GM21447 (cell line): ENCODE measurements at regions not wholly inside any gene's neighbourhood (a gene's known extent, or its start where the extent isn't known, plus 50 kb on each side); places are given as distances from the start of the nearest gene placed in this dataset.
A peak's percentile ranks its signal among the peaks of the same experiment; 100 is the strongest.

Experiments
- ATAC-seq: cut with Tn5 transposase; IDR thresholded peaks from one replicate; pipeline ENCODE4 v1.9.1; 2021; ENCODE audit not compliant: unreplicated experiment

- ATAC-seq: no peak
These were observed 80.3 kb upstream of the HHIP start for GRCh38 chr4:144565527-144566195.

- ATAC-seq: no peak
These were observed 73.3 kb upstream of the HHIP start for GRCh38 chr4:144572660-144573059.

GRCh38 chr4:144574000-144574399, 72.0 kb upstream of the HHIP start:
- ATAC-seq: peak; percentile 63

- no peak for ATAC-seq
These were observed 71.4 kb upstream of the HHIP start for GRCh38 chr4:144574509-144574908.

GRCh38 chr4:144575181-144575580, 70.8 kb upstream of the HHIP start:
- no peak for ATAC-seq

- no peak for ATAC-seq
These were observed 67.3 kb upstream of the HHIP start for GRCh38 chr4:144578681-144579080.

GRCh38 chr4:144579411-144580030, 66.4 kb upstream of the HHIP start:
- ATAC-seq: no peak

GRCh38 chr4:144580430-144580829, 65.5 kb upstream of the HHIP start:
- no peak for ATAC-seq

GRCh38 chr4:144582105-144582850, 63.7 kb upstream of the HHIP start:
- no peak for ATAC-seq

- no peak for ATAC-seq
These were observed 63.0 kb upstream of the HHIP start for GRCh38 chr4:144582975-144583374.

GRCh38 chr4:144583658-144584057, 62.3 kb upstream of the HHIP start:
- no peak for ATAC-seq

- ATAC-seq: no peak
These were observed 61.5 kb upstream of the HHIP start for GRCh38 chr4:144584428-144584827.

- no peak for ATAC-seq
These were observed 56.4 kb upstream of the HHIP start for GRCh38 chr4:144589512-144589911.

GRCh38 chr4:144590020-144590419, 55.9 kb upstream of the HHIP start:
- no peak for ATAC-seq

- ATAC-seq: no peak
These were observed 54.6 kb upstream of the HHIP start for GRCh38 chr4:144591401-144591800.

GRCh38 chr4:144592264-144592663, 53.7 kb upstream of the HHIP start:
- ATAC-seq: no peak

- no peak for ATAC-seq
These were observed 51.4 kb upstream of the HHIP start for GRCh38 chr4:144594471-144594986.

GRCh38 chr4:144595681-144596080, 50.3 kb upstream of the HHIP start:
- no peak for ATAC-seq
